ENCODE measurements at regions not wholly inside any gene's neighbourhood (a gene's known extent, or its start where the extent isn't known, plus 50 kb on each side); places are given as distances from the start of the nearest gene placed in this dataset.
"Not testable (repeated sequence)": the region's sequence is repeated elsewhere in the genome, so short reads cannot be mapped to it uniquely, and the experiment has no call there.

DNA sequence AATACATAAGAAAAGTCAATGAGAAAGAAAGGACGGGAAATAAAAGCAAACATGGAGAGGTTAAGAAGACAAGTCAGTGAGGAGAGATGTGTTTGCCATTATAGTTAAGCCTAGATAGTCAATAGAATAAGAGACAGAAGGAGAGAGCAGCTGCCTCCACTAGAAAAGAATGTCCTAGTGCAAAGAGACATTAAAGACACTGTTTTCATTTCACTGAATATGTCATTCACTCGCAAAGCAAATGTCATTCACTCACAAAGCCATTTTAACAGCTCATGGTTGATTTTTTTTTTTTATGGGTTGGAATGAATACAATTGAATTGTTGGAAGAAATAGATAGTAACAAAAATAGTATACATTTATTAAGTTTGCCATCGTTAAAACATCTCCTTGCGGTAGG is 1007.6 kb downstream of the DNAJB9 start:
- no peak for DNase-seq (ENCODE audit: low read depth in 4 of 4, low spot score in 2 of 4)

DNA sequence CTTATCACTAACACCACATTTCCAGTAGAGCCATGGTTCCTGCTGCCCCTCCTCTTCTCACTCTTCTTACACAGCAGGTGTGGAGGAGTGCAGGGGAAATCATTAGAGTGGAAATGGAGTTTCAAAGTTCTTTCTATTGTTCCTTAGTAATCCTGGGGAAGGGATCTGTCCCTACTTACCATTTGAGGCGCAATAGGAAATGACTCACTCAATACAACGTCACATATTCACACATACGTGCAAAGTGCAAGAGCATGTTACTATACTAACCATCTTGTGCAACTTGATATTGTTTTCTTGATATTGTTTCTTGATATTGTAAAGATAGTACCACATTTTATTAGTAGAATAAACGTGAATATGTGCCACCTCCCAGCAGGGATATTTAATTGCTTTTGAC is 1010.2 kb downstream of the DNAJB9 start:
- DNase-seq (ENCODE audit: low read depth in 4 of 4, low spot score in 2 of 4), result no peak

DNA sequence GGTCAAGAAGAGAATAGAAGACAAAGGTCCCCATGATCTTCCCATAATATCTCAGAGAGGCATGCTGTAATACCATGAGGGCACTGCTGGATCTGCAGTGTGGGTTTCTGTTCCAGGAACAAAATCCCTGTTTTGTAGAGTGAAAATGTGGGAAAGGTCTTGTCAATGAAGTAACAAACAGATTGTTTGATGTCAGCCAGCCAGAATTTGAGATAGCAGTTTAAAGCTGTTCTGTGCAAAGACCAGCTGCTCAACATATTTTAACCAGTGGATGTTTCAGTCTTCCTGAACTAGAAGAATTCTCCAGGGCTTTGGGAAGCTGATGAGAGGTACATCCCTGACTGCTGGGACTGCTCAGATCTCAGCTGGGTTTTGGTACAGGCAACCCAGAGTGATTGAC is 1012.5 kb downstream of the DNAJB9 start:
- DNase-seq (ENCODE audit: low read depth in 4 of 4, low spot score in 2 of 4), result no peak

DNA sequence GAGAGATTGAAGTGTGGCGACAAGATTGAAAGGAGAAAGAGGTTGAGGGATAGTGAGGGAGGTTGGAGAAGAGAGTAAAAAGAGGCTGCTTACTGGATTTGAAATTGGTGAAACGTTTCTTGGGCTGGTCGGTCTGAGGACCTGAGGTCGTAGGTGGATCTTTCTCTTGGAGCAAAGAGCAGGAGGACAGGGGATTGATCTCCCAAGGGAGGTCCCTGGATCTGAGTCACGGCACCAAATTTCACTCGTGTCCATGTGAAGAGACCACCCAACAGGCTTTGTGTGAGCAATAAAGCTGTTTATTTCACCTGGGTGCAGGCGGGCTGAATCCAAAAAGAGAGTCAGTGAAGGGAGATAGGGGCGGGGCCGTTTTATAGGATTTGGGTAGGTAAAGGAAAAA is 1027.3 kb downstream of the DNAJB9 start:
- DNase-seq (ENCODE audit: low read depth in 4 of 4, low spot score in 2 of 4), result not testable (repeated sequence)

DNA sequence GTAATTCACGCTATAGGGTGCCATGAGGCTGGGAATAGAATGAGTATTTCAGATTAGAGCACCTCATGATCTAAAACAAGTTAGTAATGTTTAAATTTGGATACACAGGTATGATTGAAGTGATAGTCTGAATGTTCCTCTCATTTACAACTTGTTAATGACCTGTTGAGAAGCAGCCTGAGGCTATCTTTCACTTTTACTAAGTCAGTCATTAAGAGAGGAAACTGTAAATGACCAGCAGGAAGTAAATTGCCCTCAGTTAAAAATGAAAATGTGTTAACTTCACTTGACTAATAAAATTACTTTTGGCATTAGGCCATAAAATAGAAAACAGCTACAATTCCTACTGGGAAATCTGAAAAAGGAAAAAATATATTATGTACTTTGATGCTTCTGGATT is 1042.0 kb downstream of the DNAJB9 start:
- no peak for DNase-seq (ENCODE audit: low read depth in 4 of 4, low spot score in 2 of 4)

DNA sequence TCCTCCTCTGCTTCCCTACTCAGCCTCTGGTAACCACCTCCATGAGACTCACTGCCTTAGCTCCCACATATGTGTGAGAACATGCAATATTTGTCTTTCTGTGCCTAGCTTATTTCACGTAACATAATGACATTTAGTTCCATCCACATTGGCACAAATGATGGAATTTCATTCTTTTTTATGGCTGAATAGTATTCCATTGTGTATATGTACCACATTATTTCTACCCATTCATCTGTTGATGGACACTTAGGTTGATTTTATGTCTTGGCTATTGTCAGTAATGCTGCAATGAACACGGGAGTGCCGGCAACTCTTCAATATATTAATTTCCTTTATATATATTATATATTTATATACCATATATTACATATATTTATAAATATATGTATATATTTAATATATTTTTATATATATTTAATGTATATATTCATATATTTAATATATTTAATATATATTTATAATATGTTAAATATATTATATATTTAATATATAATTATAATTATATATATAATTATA is 1046.9 kb downstream of the DNAJB9 start:
- no peak for DNase-seq (ENCODE audit: low read depth in 4 of 4, low spot score in 2 of 4)

DNA sequence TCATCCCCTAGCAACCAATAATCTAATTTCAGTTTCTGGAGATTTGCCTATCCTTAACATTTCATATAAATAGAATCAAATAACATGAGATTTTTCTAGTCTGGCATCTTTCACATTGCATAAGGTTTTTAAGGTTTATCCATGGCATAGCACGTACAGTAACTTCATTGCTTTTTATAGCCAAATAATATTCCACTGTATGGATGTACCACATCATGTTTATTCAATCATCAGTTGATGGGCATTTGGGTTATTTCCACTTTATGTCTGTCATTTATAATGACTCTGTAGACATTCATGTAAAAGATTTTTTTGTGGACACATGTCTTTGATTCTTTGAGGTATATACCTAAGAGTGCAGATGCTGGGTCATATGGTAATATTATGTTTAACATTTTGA is 1052.6 kb downstream of the DNAJB9 start:
- no peak for DNase-seq (ENCODE audit: low read depth in 4 of 4, low spot score in 2 of 4)

DNA sequence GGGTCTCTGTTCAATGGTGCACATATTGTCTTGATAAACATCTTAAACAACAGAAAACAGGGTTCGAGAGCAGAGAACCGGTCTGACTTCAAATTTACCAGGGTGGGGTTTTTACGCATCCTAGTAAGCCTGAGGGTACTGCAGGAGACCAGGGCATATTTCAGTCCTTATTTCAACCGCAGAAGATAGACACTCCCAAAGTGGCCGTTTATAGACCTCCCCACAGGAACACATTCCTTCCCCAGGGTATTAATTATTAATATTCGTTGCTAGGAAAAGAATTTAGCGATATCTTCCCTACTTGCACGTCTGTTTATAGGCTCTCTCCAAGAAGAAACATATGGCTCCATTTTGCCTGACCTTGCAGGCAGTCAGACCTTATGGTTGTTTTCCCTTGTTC is 1063.2 kb downstream of the DNAJB9 start:
- not testable (repeated sequence) for DNase-seq (ENCODE audit: low read depth in 4 of 4, low spot score in 2 of 4)

DNA sequence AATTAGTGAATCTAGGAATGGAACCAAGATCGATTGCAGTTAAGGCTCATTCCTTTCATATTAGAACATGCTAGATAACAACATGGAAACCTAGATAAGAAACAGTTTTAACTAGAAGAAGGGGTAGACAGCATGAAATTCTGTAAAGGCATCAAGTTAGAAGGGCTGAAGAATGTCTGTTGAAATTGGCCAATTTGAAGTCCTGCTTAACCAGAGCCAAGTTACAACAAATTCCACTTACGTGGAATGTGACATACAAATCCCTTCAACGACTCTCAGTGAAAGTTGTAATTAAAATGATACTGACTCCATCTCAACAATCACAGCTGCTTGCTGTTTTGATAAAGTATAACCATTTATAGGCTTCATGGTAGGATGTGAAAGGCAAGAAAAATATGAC is 1065.7 kb downstream of the DNAJB9 start:
- no peak for DNase-seq (ENCODE audit: low read depth in 4 of 4, low spot score in 2 of 4)

DNA sequence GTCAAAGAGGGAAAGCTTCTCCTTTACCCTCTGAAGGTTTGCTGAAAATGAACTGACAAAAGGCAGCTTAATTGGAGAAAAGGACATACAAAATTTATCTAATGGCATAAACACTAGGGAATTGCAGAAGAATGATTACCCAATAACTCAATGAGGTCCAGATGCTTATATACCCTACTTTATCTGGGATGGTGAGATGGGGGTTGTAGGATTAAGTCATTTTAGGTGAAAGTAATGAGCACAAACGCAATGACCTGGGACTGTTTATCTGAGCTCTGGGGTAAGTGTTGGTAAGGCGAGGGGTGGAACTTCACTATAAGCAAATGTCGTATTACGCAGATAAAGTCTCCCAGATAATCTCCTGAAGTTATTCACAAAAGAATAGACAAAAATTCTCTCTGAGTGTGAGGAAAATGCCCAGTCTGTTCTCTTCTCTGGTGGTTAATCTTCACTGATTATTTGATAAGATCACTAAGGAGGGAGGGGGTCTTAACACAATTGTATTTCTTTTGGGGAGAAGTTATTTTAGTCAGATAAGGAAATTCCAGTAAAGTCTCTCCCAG is 1067.8 kb downstream of the DNAJB9 start:
- no peak for DNase-seq (ENCODE audit: low read depth in 4 of 4, low spot score in 2 of 4)

DNA sequence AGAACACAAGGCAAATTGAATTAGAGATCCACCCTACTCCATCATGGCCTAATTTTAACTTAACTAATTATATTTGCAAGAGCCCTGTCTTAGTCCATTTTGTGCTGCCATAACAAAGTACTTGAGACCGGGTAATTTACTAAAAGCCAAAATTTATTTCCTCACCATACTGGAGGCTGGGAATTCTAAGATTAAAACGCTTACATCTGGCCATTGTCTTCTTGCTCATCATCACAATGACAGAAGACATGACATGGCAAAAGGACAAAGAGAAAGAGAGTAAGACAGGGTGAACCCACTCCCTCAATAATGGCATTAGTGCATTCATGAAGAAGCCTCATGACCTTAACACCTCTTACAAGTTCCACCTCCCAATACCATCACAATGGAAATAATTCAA is 1068.6 kb downstream of the DNAJB9 start:
- no peak for DNase-seq (ENCODE audit: low read depth in 4 of 4, low spot score in 2 of 4)

DNA sequence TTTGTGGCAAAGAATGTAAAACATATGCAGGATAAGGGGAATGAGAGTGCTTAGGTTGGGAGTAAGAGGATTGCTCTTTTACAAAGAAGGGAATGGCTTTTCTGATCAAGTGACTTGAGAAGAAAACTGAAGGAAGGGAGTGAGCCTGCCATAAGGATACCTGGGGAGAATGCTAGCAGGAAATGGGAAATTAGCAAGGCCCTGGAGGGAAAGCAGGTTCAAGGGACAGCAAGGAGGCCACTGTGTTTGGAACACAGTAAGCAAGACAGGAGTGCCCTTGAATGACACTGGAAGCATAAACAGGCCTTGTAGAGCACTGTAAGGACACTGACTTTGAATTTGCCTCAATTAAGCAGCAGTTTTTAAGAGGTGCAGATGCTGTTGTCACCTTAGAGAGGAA is 1069.9 kb downstream of the DNAJB9 start:
- no peak for DNase-seq (ENCODE audit: low read depth in 4 of 4, low spot score in 2 of 4)

DNA sequence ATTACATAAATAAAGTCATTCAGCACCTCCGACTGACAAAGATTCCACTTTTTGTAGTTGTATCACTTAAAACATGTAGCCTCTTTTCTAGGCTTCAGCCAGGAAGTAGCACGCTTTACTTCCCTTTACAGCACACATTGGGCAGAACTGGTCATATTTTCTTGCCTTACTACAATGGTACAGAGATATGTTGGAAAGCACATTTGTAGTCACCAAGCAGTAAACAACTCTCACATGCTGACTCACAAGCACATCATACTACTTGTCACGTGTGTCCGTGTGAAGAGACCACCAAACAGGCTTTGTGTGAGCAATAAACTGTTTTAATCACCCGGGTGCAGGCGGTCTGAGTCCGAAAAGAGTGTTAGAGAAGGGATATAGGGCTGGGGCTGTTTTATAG is 1071.8 kb downstream of the DNAJB9 start:
- DNase-seq (ENCODE audit: low read depth in 4 of 4, low spot score in 2 of 4), result no peak

DNA sequence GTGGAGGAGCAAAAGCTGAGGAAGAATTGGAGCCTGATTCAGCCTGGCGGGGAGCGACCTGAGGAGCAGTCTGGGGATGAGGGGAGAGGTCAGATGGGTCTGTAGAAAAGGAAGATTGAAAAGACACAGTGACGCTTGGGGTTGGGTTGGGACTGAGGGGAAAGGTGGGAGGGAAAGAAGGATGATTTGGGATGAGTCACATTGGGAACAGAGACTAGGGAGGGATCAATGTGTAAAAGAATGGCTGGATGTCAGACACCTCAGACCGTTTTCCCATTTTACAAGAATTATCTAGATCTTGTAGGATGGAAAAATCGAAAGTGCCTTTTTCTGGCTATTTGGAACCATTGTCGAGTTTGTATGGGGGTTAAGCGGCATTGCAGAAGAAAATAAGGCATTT is 1076.5 kb downstream of the DNAJB9 start:
- no peak for DNase-seq (ENCODE audit: low read depth in 4 of 4, low spot score in 2 of 4)

DNA sequence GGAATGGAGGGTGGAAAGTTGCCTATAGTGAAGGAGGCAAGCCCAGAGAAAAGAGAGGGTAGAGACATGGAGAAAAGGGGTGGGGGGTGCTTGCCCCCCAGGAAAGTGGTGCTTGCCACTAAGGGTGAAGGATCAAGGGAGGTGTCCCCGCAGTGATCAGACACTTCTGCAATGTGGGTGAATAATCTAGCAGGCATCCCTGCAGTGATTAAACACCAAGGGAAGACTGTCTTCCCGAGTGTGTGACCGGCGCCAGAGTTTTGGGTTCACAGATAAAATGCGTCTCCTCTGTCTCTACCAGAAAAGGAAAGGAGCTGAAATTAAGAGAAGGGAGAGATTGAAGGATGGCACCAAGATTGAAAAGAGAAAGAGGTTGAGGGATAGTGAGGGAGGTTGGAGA is 1076.9 kb downstream of the DNAJB9 start:
- not testable (repeated sequence) for DNase-seq (ENCODE audit: low read depth in 4 of 4, low spot score in 2 of 4)

DNA sequence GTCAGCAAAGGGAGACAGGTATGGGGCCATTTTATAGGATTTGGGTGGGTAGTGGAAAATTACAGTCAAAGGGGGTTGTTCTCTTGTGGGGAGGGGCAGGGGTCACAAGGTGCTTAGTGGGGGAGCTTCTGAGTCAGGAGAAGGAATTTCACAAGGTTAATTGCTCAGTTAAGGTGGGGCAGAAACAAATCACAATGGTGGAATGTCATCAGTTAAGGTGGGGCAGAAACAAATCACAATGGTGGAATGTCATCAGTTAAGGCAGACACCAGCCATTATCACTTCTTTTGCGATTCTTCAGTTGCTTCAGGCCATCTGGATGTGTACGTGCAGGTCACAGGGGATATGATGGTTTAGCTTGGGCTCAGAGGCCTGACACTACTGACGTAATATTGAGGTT is 1077.6 kb downstream of the DNAJB9 start:
- not testable (repeated sequence) for DNase-seq (ENCODE audit: low read depth in 4 of 4, low spot score in 2 of 4)

DNA sequence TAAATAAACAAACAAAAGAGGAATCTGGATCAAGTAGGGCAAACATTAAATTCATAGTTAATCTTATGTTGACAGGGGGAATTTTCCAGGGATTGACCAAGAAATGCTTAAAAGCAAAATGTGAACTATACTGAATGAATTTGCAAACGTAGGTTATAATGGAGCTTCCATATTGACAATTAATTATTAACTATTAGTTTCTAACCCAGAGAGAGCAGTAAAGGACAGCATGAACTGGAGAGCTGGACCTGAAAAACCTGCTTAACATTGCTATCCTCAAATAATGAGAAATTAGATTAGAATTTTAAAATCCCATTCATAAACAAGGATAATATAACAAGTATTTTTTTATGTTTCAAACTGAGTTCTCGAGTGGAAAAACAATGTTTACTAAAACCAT is 1089.6 kb downstream of the DNAJB9 start:
- no peak for DNase-seq (ENCODE audit: low read depth in 4 of 4, low spot score in 2 of 4)

DNA sequence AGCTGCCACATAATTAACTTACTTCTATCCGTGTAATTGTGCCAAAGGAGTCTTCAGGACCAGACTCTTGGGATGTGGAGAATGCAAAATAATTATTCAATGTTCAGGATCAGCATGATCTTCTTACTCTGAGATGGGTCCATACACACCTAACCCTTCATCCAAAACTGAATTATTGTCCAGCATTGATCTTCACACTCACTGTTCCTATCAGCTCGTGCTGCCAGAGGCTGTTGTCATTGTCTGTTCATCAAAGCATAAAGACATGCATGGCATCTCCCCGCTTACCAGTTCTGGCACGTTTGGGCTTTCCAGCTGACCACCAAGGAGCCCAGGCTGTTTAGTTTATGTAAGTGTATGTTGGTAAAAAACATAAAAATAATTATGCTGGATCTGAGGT is 1090.7 kb downstream of the DNAJB9 start:
- DNase-seq (ENCODE audit: low read depth in 4 of 4, low spot score in 2 of 4), result no peak

DNA sequence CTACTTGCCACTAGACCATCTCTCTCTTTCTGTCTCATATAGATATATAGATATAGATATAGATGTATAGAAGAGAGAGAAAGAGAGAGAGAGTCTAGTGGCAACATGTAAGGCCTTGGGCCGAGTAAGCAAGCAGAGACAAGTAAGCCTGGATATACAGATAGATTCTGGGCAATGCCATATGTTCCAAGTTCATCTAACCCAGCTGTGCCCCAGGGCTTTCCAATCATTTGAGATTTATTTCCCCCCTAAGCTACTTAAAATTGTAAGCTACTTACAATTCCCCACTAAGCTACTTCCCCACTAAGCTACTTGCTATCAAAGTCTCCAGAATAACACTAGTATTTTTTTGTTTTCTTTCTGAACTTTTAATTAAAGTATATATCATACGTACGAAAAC is 1094.1 kb downstream of the DNAJB9 start:
- DNase-seq (ENCODE audit: low read depth in 4 of 4, low spot score in 2 of 4), result no peak

DNA sequence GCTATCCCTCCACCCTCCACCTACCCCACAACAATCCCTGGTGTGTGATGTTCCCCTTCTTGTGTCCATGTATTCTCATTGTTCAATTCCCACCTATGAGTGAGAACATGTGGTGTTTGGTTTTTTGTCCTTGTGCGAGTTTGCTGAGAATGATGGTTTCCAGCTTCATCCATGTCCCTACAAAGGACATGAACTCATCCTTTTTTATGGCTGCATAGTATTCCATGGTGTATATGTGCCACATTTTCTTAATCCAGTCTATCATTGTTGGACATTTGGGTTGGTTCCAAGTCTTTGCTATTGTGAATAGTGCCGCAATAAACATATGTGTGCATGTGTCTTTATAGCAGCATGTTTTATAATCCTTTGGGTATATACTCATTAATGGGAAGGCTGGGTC is 1117.6 kb downstream of the DNAJB9 start:
- DNase-seq (ENCODE audit: low read depth in 4 of 4, low spot score in 2 of 4), result not testable (repeated sequence)

DNA sequence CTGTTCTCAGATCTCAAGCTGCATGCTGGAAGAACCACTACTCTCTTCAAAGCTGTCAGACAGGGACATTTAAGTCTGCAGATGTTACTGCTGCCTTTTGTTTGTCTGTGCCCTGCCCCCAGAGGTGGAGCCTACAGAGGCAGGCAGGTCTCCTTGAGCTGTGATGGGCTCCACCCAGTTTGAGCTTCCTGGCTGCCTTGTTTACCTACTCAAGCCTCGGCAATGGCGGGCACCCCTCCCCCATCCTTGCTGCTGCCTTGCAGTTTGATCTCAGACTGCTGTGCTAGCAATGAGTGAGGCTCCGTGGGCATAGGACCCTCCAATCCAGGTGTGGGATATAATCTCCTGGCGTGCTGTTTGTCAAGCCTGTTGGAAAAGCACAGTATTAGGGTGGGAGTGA is 1122.9 kb downstream of the DNAJB9 start:
- not testable (repeated sequence) for DNase-seq (ENCODE audit: low read depth in 4 of 4, low spot score in 2 of 4)

DNA sequence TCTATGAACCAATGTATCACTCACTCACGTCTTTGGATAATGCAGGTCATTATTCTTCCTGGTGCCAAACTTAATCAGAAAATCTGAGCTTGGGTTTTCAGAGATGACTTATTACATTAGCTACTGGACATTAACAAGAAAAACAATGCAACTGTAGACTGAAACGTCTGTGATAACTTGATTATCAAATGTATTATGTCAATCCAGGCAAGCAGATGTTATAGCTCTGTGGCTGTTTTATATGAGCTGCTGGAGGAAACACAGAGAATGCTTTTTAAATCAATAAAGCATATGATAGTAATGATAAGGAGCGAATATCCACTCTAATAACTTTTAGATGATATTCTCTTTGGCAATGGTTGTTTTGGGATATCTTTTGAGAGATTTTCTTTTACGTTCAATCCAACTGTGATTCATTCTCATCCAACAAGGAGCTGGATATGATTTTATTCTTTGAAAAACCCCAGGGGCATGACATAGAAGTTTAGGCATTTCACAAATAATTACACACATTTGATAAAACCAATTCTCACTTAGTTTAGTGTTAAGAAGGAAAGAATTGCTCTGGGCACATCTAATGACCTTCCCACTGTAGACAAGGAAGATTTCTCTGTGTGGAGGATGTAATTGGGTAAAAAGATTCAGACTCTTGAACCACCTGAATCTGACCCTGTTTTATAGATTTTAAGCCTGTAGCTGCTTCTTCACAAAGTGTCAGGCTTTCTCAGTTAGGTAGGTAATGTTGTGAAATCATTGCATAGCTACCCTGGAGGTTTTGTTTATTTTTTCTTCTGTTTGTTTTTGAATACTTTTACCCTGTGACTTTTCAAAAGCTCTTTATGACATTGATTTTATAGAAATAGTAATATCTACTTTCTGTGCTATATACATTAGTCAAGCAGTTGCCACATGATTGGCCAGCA is 1124.7 kb downstream of the DNAJB9 start:
- DNase-seq (ENCODE audit: low read depth in 4 of 4, low spot score in 2 of 4), result no peak
